ENCODE measurements at regions not wholly inside any gene's neighbourhood (a gene's known extent, or its start where the extent isn't known, plus 50 kb on each side); places are given as distances from the start of the nearest gene placed in this dataset.
A peak's percentile ranks its signal among the peaks of the same experiment; 100 is the strongest.
"Not testable (repeated sequence)": the region's sequence is repeated elsewhere in the genome, so short reads cannot be mapped to it uniquely, and the experiment has no call there.

GRCh38 chr7:12494687-12495024 lies 75.9 kb upstream of the SCIN start:
- 83 to 93% (median 86%) methylated on average over 3 of the region's 3 CpGs for WGBS, 4 donors
- no peak for DNase-seq
- no peak for TF ChIP-seq POLR2A (IDR thresholded peaks at IDR 0.05)
- no peak for TF ChIP-seq CTCF (IDR thresholded peaks at IDR 0.05)
- H3K4me3 ChIP-seq = no peak overlapping the region
- no peaks in the 10 kb centered on the region for H3K36me3 ChIP-seq (replicated peaks in 1 of 2)
- no peaks in the 10 kb centered on the region for H3K4me1 ChIP-seq (replicated peaks in 1 of 2)
- no peaks in the 10 kb centered on the region for H3K27me3 ChIP-seq
- intact Hi-C loops (cut with DNase I) = no loop called here
- H3K27ac ChIP-seq = no peak overlapping the region
- H3K9me3 ChIP-seq (replicated peaks in 1 of 3) = no peaks in the 10 kb centered on the region

- peak; percentile 20 to 57 (median 35) for TF ChIP-seq CTCF (IDR thresholded peaks at IDR 0.05)
- DNase-seq = peak in 1 of 7 donors; percentile 16
- H3K27ac ChIP-seq; H3K27me3 ChIP-seq; H3K4me1 ChIP-seq (replicated peaks in 1 of 2); intact Hi-C loops (cut with DNase I); H3K36me3 ChIP-seq (replicated peaks in 1 of 2); H3K9me3 ChIP-seq (replicated peaks in 1 of 3): not testable (repeated sequence)
- peak overlapping the region in 1 of 4 donors; percentile 35 for H3K4me3 ChIP-seq
- WGBS, 4 donors = 64 to 76% (median 74%) methylated on average over 13 to 24 of the region's 31 CpGs
Observed at GRCh38 chr7:12496901-12497674, 73.4 kb upstream of the SCIN start.

GRCh38 chr7:12504149-12504548 lies 66.4 kb upstream of the SCIN start:
- intact Hi-C loops (cut with DNase I) = no loop called here
- no peak for DNase-seq
- no peaks in the 10 kb centered on the region for H3K4me1 ChIP-seq (replicated peaks in 1 of 2)
- H3K27ac ChIP-seq = no peak overlapping the region
- 28 to 38% (median 36%) methylated on average over 1 of the region's 1 CpG for WGBS, 4 donors
- no peaks in the 10 kb centered on the region for H3K36me3 ChIP-seq (replicated peaks in 1 of 2)
- H3K9me3 ChIP-seq (replicated peaks in 1 of 3) = no peaks in the 10 kb centered on the region
- no peak for TF ChIP-seq POLR2A (IDR thresholded peaks at IDR 0.05)
- TF ChIP-seq CTCF (IDR thresholded peaks at IDR 0.05) = no peak
- no peak overlapping the region for H3K4me3 ChIP-seq
- H3K27me3 ChIP-seq = no peaks in the 10 kb centered on the region

- Histone ChIP-seq H3K27me3 (no peaks in the 10 kb centered on the region), H3K27ac (no peak overlapping the region), H3K4me3 (no peak overlapping the region), H3K9me3 (replicated peaks in 1 of 3) (no peaks in the 10 kb centered on the region), H3K4me1 (replicated peaks in 1 of 2) (no peaks in the 10 kb centered on the region), H3K36me3 (replicated peaks in 1 of 2) (no peaks in the 10 kb centered on the region)
- intact Hi-C loops (cut with DNase I) = no loop called here
- no peak for TF ChIP-seq POLR2A (IDR thresholded peaks at IDR 0.05)
- TF ChIP-seq CTCF (IDR thresholded peaks at IDR 0.05) = no peak
- WGBS, 4 donors = 77 to 88% (median 87%) methylated on average over 3 of the region's 3 CpGs
- DNase-seq = no peak
Observed at GRCh38 chr7:12508005-12508404, 62.5 kb upstream of the SCIN start.

All from adrenal gland (tissue), 9 donors.